ENCODE measurements at regions not wholly inside any gene's neighbourhood (a gene's known extent, or its start where the extent isn't known, plus 50 kb on each side); places are given as distances from the start of the nearest gene placed in this dataset.
"Not testable (repeated sequence)": the region's sequence is repeated elsewhere in the genome, so short reads cannot be mapped to it uniquely, and the experiment has no call there.

DNA sequence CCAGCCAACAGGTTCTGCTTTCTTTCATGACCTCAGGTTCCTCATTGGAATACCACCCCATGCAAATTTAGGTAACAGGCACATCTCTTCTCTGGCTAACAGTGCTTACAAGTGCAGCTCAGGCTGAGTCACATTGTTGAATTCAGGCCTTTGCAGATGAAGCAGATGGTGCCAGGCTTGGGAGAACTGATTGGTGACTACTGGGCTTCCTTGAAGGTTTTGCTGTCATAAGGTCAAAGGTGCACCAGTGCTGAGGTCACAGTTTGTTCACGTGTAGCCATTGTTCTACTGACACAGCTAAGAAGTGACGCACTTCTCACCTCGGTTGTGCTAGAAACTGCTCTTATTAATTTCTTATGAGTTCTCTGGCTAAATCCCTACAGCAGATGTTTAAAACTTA lies 128.6 kb upstream of the BMPER start:
- intact Hi-C loops (cut with micrococcal nuclease), result no loop called here

DNA sequence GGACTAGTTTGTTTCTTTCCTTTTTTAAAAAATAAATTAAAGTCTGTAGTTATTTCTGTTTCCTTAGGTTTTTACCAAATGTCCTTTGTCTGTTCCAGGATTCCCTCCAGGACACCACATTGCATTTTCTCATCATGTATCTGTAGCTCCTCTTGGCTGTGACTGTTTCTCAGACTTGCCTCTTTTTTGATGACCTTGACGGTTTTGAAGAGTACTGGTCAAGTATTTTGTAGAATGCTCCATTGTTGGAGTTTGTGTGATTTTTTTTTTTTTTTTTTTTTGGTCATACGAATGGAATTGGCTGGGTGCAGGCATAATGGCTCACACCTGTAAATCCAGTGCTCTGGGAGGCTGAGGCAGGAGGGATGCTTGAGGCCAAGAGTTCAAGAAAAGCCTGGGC lies 127.1 kb upstream of the BMPER start:
- intact Hi-C loops (cut with micrococcal nuclease), result no loop called here

DNA sequence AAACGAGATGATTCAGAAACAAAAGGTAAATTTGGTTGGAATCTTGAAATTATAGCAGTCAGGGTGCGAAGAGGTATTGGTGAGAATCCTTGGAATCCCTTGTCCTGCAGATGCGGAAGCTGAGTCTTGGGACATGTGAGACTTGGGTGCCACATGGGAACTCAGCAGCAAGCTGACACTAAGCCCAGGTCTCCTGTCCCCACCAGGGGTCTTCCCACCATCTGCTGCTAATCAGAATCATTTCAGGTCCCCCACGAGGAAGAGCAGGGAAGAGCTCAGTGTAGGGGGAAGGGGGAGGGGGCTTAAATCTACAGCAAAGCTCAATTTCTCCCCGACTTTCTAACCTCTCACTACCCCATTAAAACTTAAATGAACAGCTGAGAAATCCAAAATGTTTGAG lies 126.1 kb upstream of the BMPER start:
- intact Hi-C loops (cut with micrococcal nuclease), result no loop called here

DNA sequence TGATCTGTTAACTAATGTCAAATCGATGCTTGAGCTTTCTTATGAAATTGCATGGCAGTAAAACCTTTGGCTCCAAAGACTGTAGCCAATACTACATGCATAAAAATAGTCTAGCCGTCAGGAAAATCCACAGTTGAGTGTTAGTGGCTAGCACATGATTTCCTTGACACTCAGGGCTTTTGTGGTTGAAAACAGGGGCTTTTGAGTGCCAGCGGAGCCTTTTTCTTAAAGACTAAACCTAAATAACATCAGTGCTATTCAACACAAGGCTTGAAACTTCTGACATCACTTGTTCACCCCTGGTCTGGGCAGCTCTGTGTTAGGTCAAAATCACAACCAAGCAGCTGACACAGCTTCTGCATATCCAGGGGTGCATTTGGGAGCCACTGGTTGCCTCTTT lies 124.2 kb upstream of the BMPER start:
- intact Hi-C loops (cut with micrococcal nuclease), result no loop called here

DNA sequence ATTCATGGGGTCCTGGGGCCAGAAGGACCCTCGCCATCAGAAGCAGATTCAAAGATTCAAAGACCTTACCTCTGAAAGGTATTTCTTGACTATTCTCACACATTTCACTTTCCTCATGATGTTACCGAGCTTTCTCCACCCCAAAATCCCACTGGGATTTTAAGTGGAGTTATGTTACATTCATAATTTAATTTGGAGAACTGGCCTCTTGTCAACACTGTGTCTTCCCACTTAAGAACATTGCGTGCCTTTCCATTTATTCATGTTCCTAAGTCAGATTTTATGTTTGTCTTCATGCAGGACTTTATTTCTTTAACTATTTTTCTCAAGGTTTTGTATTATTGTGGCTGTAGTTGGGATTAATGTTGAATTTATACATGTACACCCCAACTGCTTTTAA lies 123.5 kb upstream of the BMPER start:
- intact Hi-C loops (cut with micrococcal nuclease), result no loop called here

DNA sequence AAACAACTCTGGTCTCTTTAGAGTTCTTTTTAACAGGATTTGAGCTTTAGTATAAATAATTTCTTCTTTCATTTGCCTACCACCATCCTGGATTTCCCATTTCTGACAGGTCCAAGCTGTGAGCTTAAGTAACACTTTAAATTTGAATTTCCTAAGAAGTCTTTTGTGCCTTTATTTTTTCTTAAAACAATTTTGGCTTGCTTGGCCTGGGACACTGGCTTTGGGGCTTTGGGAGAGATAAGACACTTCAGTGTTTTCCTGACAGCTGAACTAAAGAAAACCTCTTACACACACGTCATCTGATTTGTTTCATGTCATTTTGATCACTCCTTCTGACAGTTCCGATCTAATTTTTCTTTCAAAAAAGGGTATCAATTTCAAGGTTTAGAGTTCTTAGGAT lies 121.3 kb upstream of the BMPER start:
- intact Hi-C loops (cut with micrococcal nuclease), result no loop called here

DNA sequence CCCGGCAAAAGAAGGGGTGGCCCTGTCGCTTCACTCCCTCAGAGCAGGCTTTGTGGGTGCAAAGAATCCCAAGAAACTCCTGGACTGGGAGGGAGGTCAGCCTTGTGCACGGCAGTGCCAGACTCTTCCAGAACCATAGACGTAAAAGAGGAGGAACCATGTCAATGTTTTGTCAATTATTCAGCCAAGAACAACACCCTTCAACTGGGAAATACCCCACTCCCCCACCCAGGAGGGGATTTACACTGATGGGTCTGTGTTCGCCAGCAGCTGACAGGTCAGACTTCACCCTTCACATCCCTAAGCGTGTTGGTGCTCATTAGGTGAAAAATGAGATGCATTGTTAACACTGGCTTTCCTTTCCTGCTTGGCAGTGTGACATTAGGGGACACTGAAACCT lies 116.8 kb upstream of the BMPER start:
- intact Hi-C loops (cut with micrococcal nuclease), result no loop called here

DNA sequence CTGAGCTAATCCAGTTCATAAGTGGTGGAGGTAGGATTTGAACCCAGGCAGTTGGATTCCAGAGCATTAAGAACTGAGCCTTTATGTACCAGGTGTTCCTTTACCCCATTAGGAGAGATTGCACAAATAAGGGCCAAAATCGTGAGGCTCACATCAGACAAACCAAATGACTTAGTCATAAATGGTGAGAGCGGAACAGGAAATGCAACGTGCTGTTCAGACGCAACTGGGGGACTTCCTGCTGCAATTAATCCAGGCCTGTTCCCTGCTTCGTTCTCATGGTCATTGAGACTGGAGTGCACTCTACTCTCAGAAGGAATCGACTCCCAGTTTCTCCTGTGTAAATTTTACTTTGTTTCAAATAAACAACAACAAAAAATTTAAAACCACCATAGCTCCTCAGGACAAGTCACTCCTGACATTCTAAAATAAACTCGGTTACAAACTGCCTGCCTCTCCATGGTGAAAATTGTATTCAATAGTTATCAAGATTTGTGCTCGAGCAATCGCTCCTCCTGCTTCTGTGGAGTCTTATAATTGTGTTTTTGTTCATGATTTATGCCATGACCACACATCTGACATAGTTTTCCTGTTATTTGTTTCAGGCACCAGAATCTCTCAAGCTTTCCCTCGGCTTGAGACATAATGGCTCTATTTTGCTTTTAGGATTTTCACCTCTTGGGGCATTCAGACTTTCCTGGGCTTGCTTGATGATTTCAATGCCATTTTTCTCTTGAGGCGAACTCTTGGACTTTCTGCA lies 115.3 kb upstream of the BMPER start:
- intact Hi-C loops (cut with micrococcal nuclease), result no loop called here

DNA sequence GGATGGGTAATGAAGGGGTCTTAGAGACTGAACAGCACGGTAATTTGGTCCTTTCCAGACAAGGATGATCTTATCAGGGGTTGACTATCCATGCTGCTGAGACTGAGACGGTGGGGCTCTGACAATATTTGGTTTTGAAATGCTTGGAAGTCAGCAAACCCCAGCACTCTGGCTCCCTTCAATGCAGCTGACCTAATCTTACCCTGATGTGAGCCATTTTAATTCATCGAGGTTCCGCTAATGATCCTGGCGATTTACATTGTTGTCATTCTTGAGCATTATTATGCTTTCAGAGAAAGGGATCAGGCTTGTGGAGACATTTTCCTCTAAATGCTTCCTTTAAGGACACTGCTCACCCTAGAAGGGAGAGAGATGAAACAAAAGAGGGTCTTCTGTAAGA lies 114.6 kb upstream of the BMPER start:
- intact Hi-C loops (cut with micrococcal nuclease), result no loop called here

DNA sequence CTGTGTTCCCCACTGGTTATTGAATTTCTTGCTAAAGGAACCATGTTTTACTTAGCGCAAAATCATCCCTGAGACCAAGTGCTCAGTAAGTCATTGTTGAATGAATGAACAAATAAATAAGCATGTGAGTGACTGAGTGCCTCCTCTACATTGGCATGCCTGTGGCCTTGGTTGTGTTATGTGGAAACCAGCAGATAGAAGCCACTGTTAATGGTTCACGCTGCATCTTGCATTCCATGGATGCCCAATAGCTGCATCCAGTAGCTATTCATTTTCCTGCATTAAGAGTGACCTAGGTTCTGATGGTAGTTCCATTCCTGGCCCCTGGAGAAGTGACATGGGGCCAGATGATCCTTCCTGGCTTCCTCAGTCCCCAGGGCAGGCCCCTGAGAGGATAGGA lies 113.3 kb upstream of the BMPER start:
- intact Hi-C loops (cut with micrococcal nuclease), result no loop called here

DNA sequence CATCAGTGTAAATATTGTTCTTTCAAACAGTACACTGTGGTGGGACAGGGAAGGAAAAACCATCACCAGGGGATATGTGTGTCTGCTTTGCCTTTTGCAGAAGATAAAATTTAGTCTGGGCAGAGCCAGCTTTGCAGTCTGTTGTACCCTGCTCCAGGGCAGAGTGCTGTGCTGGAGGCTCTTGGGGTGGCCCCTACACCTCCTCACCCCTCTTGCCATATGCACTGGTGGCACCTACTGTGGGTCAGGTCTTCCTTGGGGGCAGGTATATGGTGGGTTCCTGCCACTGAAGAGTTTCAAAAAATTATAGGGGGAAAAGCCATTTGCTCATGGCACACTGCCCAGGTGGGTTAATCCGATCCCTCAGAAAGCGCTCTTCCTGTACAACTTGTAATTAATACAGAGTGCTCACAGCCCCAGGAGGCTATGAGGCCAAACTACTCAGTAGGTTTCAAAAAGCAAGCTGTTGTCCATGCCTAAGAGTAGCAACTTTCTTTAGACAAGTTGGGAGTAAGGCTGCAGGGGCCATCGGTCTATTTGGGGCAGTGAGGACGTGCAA lies 112.7 kb upstream of the BMPER start:
- intact Hi-C loops (cut with micrococcal nuclease), result no loop called here

DNA sequence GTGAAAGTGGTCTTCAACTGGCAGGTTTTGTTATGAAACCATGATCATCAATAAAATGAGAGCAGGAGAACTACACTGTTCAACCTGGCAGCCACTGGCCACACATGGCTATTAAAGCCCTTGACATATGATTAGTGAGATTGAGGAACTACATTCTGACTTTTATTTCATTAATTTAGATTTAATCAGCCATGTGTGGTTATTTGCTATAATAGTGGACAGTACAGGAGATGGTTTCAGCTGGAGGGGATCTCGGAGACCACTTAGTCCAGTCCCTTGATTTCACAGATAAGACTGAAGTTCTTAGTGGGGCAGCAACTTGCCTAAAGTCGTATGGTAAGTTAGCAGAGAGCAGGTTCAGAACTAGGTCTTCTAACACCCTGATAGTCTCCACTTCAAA lies 111.7 kb upstream of the BMPER start:
- intact Hi-C loops (cut with micrococcal nuclease), result no loop called here

DNA sequence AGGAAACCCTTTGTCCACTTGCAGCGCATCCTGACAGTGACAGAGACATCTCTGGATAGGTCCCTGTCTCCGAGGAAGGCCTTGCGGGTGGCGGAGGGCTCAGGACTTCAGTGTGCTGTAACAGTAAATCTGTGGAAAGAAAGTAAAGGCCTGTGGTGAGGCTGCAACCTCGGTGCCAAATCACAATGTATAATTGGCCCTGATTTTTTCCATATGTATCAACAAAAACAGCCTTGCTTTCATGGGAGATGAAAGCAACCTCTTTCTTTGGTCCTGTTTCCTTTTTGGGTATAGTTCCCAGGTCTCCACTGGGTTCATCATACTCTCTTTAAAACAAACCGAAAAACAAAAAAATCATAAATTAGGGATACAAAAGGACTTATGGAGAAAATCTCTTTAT lies 110.9 kb upstream of the BMPER start:
- intact Hi-C loops (cut with micrococcal nuclease), result no loop called here

DNA sequence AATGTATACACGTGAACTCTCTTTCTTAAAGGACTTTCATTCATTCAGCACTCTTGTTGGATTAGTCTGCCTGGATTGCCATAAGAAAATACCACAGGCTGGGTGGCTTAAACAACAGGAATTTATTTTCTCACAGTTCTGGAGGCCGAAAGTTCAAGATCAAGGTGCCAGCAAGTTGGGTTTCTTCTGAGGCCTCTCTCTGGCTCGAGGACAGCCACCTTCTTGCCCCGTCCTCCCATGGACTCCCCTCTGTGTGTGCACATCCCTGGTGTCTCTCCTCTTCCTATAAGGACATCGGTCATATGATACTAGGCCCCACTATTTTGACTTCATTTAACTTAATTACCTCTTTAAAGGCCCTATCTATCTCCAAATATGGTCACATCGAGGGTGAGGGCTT lies 110.4 kb upstream of the BMPER start:
- intact Hi-C loops (cut with micrococcal nuclease), result no loop called here

DNA sequence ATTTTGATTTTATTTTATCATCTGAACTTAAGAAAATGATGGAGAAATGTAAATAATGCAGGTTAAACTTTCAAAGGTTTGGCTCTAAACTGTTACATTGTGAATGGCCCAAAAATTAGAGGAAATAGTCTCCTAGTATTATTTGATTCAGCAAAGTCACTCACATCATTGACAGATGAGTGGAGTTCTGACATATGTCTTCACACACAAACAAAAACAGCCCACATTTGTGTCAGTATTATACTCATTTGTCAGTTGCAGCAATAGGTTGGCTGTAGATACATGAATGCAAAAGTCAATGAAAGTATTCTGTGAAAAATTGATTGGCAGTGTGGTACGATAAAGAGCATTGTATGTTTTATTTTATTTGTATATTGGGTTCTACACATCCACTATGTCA lies 108.8 kb upstream of the BMPER start:
- intact Hi-C loops (cut with micrococcal nuclease), result no loop called here

DNA sequence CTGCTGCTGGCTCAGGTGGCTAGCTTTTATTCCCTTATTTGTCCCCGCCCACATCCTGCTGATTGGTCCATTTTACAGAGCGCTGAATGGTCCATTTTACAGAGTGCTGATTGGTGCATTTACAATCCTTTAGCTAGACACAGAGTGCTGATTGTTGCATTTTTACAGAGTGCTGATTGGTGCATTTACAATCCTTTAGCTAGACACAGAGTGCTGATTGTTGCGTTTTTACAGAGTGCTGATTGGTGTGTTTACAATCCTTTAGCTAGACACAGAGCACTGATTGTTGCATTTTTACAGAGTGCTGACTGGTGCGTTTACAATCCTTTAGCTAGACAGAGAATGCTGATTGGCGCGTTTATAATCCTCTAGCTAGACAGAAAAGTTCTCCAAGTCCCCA lies 107.8 kb upstream of the BMPER start:
- intact Hi-C loops (cut with micrococcal nuclease), result not testable (repeated sequence)

DNA sequence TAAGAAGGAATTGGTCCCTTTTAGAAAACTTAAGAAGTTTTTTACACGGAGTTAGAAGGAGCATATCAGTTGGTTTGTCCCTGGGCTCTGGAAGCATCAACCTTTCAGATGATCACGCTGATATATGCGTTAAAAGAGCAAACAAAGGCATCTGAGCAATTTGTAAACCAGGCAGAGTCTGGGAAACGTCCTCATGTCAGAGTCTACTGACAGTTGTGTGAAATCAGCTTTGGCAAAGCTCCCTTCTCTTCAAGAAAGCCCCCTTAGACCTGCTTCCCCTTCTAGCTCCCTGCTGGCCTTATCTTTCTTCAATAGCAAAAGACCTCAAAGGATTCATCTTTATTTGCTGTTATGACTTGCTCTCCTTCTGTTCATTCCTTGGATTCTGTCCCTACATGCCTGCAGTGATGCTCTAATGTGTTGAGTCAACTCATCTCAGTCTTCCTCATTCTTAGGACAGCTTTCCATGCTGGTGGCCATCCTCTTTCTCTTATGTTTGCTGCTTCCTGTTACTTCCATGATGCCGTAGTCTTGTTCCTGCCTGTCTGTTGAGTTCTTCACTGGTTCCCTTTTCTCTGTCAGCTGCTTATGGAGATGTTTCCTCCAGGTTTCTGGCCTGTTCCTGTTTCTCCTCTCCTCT lies 106.5 kb upstream of the BMPER start:
- intact Hi-C loops (cut with micrococcal nuclease), result no loop called here

DNA sequence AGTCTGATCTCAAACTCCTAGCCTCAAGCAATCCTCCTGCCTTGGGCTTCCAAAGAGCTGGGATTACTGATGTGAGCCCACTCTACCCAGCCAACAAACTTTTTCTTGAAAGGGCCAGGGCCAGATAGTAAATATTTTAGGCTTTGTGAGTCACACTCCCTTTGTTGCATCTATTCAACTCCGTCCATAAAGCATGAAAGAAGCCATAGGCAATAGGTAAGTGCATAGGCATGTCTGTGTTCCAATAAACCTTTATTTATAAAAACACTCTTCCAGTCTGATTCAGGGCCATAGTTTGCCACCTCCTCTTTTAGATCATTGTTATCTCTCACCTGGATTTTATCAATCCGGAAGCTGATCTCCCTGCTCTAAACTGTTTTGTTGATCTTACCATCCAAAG lies 105.6 kb upstream of the BMPER start:
- intact Hi-C loops (cut with micrococcal nuclease), result no loop called here

DNA sequence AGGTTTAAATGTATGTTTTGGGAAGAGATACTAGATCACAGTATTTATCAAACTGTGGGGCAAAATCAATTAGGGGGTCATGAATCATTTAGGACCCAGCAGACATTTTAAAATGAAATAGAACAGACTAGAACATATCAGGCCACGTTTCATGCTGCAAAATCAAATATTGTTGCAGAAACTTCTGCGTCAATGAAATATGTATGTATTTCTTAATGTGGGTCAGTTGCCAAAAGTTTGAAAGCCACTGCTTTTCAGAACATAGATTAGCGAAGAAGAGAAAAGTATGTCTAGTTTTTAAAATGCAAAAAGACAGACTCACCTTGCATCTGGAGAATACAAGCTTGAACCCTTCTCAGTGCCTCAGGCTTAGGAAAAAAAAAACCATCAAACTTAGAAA lies 102.7 kb upstream of the BMPER start:
- intact Hi-C loops (cut with micrococcal nuclease), result no loop called here

DNA sequence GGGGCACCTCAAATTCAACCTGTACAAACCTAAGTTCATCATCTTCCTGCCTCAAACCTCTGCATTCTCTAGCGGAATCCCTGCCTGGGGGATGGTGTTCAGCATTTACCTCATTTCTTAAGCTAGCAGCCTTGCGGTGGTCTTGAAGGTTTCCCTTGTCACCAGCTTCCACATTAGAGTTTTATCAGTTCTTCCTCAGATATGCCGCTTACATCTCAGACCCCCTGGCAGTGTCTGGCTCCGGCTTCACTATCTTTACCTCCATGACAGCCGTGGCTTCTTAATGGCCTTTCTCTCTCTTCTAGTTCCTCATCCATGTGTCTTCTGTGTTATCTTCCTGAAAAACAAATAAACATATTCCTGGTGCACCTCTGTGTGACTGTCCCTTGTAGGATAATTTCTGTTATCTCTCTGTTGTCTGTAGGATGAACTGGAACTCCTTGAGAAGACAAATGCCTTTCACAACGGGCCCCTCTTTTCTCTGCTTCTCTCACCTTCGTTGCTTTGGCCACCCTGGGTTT lies 101.1 kb upstream of the BMPER start:
- intact Hi-C loops (cut with micrococcal nuclease), result no loop called here

DNA sequence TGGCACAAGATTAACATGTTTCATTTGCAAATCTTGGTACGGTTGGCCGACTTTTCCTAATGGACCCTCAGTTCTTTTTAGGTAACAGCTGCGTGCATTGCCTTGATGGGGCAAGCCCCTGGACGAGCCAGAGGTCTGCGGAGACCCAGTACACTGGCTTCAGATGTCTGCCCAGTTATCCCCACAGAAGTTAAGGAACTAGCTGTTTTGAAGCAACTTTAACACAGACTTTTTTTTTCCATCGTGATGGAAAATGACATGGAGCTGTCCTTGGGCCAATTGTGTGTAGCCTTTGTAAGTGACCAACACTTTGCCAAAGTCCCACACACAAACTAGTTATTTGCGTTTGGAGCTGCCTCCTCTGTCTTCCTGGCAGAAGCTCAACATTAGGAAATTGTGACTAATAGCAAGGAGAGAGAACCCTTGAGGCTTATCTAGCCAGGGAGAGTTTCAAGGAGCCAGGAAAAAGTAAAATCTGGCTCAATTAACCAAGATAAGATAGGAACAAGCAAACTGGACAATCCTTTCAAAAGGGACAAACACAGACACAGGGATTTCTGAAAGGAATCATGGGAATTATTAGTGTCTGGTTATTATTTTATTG lies 99.6 kb upstream of the BMPER start:
- intact Hi-C loops (cut with micrococcal nuclease), result no loop called here
